HEK293 (cell line): ENCODE measurements at regions not wholly inside any gene's neighbourhood (a gene's known extent, or its start where the extent isn't known, plus 50 kb on each side); places are given as distances from the start of the nearest gene placed in this dataset.

Experiments
- CTCF ChIA-PET: fragments of 350-600 bp; formaldehyde crosslinking; extraction: SDS; loops from one replicate; lab custom pipeline; 2021; ENCODE audit warnings: antibody characterized with exemption; lab: Yijun Ruan, JAX
- POLR2A ChIA-PET: fragments of 300-600 bp; formaldehyde crosslinking; extraction: SDS; loops from one replicate; lab custom pipeline; 2020; ENCODE audit warnings: antibody characterized with exemption, inconsistent platforms; lab: Yijun Ruan, JAX
- H3K27ac ChIP-seq: fragments of 200-500 bp; sonication (Bioruptor generic); 2 replicates; pipeline ENCODE4 v1.5.1; 2014; ENCODE audit warnings: low read depth, low read length, control low read depth, inconsistent platforms; ENCODE audit errors: extremely low read depth
- H3K36me3 ChIP-seq, 2 experiments: fragments of 200-500 bp in 1 of 2; sonication (Bioruptor generic) in 1 of 2; 1 replicate in 1 of 2; 2 replicates in 1 of 2; pipeline ENCODE4 v1.5.1; 2014 to 2017; ENCODE audit warnings: inconsistent platforms in 2 of 2, low read length in 2 of 2; ENCODE audit not compliant: control insufficient read depth in 2 of 2, insufficient read depth in 1 of 2
- H3K4me1 ChIP-seq: fragments of 200-500 bp; sonication (Bioruptor generic); 2 replicates; pipeline ENCODE4 v1.5.1; 2014; ENCODE audit warnings: mild to moderate bottlenecking, low read length, inconsistent platforms; ENCODE audit not compliant: control insufficient read depth, insufficient read depth
- H3K4me3 ChIP-seq: 2 replicates; pipeline ENCODE4 v1.5.1; 2011; ENCODE audit warnings: low read depth, mild to moderate bottlenecking, control low read depth, low read length, moderate library complexity
- H3K9me3 ChIP-seq: fragments of 200-500 bp; sonication (Bioruptor generic); 2 replicates; pipeline ENCODE4 v1.5.1; 2014; ENCODE audit warnings: low read depth, low read length, inconsistent platforms; ENCODE audit not compliant: control insufficient read depth, insufficient read depth
- GFI1B ChIP-seq: fragments of 450-650 bp; formaldehyde crosslinking; IDR thresholded peaks from 2 replicates; pipeline ENCODE4 v1.5.1; 2016; ENCODE audit warnings: missing biosample characterization, missing genetic modification characterization
- IKZF3 ChIP-seq: fragments of 450-650 bp; IDR thresholded peaks from 2 replicates; pipeline ENCODE4 v1.5.0; 2018; ENCODE audit warnings: missing biosample characterization, mild to moderate bottlenecking, missing genetic modification characterization, moderate library complexity
- KLF10 ChIP-seq: fragments of 450-650 bp; IDR thresholded peaks from 2 replicates; pipeline ENCODE4 v1.5.1; 2018; ENCODE audit warnings: missing biosample characterization, mild to moderate bottlenecking, missing genetic modification characterization
- KLF7 ChIP-seq: fragments of 450-650 bp; formaldehyde crosslinking; IDR thresholded peaks from 2 replicates; pipeline ENCODE4 v1.5.1; 2016; ENCODE audit warnings: missing biosample characterization, missing genetic modification characterization, borderline replicate concordance
- PRDM1 ChIP-seq: fragments of 450-650 bp; formaldehyde crosslinking; IDR thresholded peaks from 2 replicates; pipeline ENCODE4; 2016; ENCODE audit warnings: missing biosample characterization, missing genetic modification characterization
- SP2 ChIP-seq: fragments of 450-650 bp; formaldehyde crosslinking; IDR thresholded peaks from 2 replicates; pipeline ENCODE4 v1.5.1; 2016; ENCODE audit warnings: missing biosample characterization, missing genetic modification characterization
- TCF7L2 ChIP-seq: IDR thresholded peaks from 2 replicates; pipeline ENCODE4 v1.6.1; 2011; ENCODE audit warnings: low read depth, mild to moderate bottlenecking, inconsistent platforms, low read length, moderate library complexity, borderline replicate concordance
- ZIC2 ChIP-seq: fragments of 450-650 bp; formaldehyde crosslinking; IDR thresholded peaks from 2 replicates; pipeline ENCODE4 v1.5.1; 2016; ENCODE audit warnings: missing biosample characterization, missing genetic modification characterization
- ZNF114 ChIP-seq: fragments of 450-650 bp; formaldehyde crosslinking; IDR thresholded peaks from 2 replicates; pipeline ENCODE4 v1.5.0; 2017; ENCODE audit warnings: missing biosample characterization, missing genetic modification characterization
- ZNF138 ChIP-seq: fragments of 450-650 bp; formaldehyde crosslinking; IDR thresholded peaks from 2 replicates; pipeline ENCODE4 v1.5.1; 2016; ENCODE audit warnings: missing biosample characterization, missing genetic modification characterization, borderline replicate concordance
- ZNF148 ChIP-seq: fragments of 450-650 bp; formaldehyde crosslinking; IDR thresholded peaks from 2 replicates; pipeline ENCODE4 v1.5.0; 2017; ENCODE audit warnings: missing biosample characterization, missing genetic modification characterization, borderline replicate concordance
- ZNF157 ChIP-seq: fragments of 450-650 bp; formaldehyde crosslinking; IDR thresholded peaks from 2 replicates; pipeline ENCODE4 v1.5.1; 2016; ENCODE audit warnings: missing biosample characterization, missing genetic modification characterization
- ZNF19 ChIP-seq: fragments of 450-650 bp; formaldehyde crosslinking; IDR thresholded peaks from 2 replicates; pipeline ENCODE4; 2016; ENCODE audit warnings: missing biosample characterization, missing genetic modification characterization, low read depth
- ZNF214 ChIP-seq: fragments of 450-650 bp; formaldehyde crosslinking; IDR thresholded peaks from 2 replicates; pipeline ENCODE4 v1.5.1; 2017; ENCODE audit warnings: missing biosample characterization, mild to moderate bottlenecking, missing genetic modification characterization, borderline replicate concordance
- ZNF23 ChIP-seq: fragments of 450-650 bp; formaldehyde crosslinking; IDR thresholded peaks from 2 replicates; pipeline ENCODE4 v1.5.1; 2016; ENCODE audit warnings: missing biosample characterization, missing genetic modification characterization, borderline replicate concordance
- ZNF335 ChIP-seq: fragments of 450-650 bp; formaldehyde crosslinking; conservative IDR thresholded peaks from 2 replicates; pipeline ENCODE4 v1.5.1; 2016; ENCODE audit warnings: missing biosample characterization, missing genetic modification characterization
- ZNF394 ChIP-seq: fragments of 450-650 bp; formaldehyde crosslinking; IDR thresholded peaks from 2 replicates; pipeline ENCODE4 v1.5.1; 2016; ENCODE audit warnings: missing biosample characterization, missing genetic modification characterization, mild to moderate bottlenecking, moderate library complexity, borderline replicate concordance
- ZNF514 ChIP-seq: fragments of 450-650 bp; formaldehyde crosslinking; IDR thresholded peaks from 2 replicates; pipeline ENCODE4 v1.5.1; 2016; ENCODE audit warnings: missing biosample characterization, missing genetic modification characterization
- ZNF530 ChIP-seq: fragments of 450-650 bp; formaldehyde crosslinking; IDR thresholded peaks from 2 replicates; pipeline ENCODE4 v1.5.1; 2016; ENCODE audit warnings: low read depth, missing biosample characterization, missing genetic modification characterization
- ZNF558 ChIP-seq: fragments of 450-650 bp; formaldehyde crosslinking; IDR thresholded peaks from 2 replicates; pipeline ENCODE4 v1.5.1; 2016; ENCODE audit warnings: missing biosample characterization, missing genetic modification characterization
- ZNF629 ChIP-seq: fragments of 450-650 bp; formaldehyde crosslinking; IDR thresholded peaks from 2 replicates; pipeline ENCODE4 v1.5.1; 2017; ENCODE audit warnings: missing biosample characterization, missing genetic modification characterization
- ZNF660 ChIP-seq: fragments of 450-650 bp; IDR thresholded peaks from 2 replicates; pipeline ENCODE4 v1.5.1; 2018; ENCODE audit warnings: missing biosample characterization, mild to moderate bottlenecking, missing genetic modification characterization
- ZNF664 ChIP-seq: fragments of 450-650 bp; formaldehyde crosslinking; IDR thresholded peaks from 2 replicates; pipeline ENCODE4 v1.5.1; 2016; ENCODE audit warnings: missing biosample characterization, missing genetic modification characterization
- ZNF677 ChIP-seq: fragments of 450-650 bp; IDR thresholded peaks from 2 replicates; pipeline ENCODE4 v1.5.0; 2018; ENCODE audit warnings: missing biosample characterization, mild to moderate bottlenecking, missing genetic modification characterization, moderate library complexity
- TF ChIP-seq, protein P1 (sequence below): fragments of 450-650 bp; formaldehyde crosslinking; IDR thresholded peaks from 2 replicates; pipeline ENCODE4 v1.5.1; 2016; ENCODE audit warnings: missing biosample characterization, missing genetic modification characterization

GRCh38 chr5:110812639-110813038 lies 73.8 kb downstream of the SLC25A46 start:
- Histone ChIP-seq H3K4me1 (no peaks in the 10 kb centered on the region), H3K4me3 (no peak overlapping the region), H3K36me3 (no peaks in the 10 kb centered on the region), H3K27ac (no peak overlapping the region), H3K9me3 (no peaks in the 10 kb centered on the region)
- POLR2A ChIA-PET = no interaction called here
- peak; percentile 95 for TF ChIP-seq ZNF558 (tag by site-specific recombination)
- no peak for TF ChIP-seq KLF10 (tag by site-specific recombination)
- TF ChIP-seq ZNF514 = no peak
- TF ChIP-seq ZNF664 (tag by site-specific recombination) = no peak
- no peak for TF ChIP-seq ZNF23 (tag by site-specific recombination)
- TF ChIP-seq ZNF148 (tag by site-specific recombination) = no peak
- TF ChIP-seq, all 188 proteins: peak for 1
- CTCF ChIA-PET = no interaction called here

GRCh38 chr5:110815916-110816605 lies 77.3 kb downstream of the SLC25A46 start:
- no peak for TF ChIP-seq ZNF214 (tag by site-specific recombination)
- no peak for TF ChIP-seq ZNF394
- no peak for TF ChIP-seq ZNF629 (tag by site-specific recombination)
- no peak for TF ChIP-seq ZNF677
- TF ChIP-seq KLF7 (tag by site-specific recombination) = no peak
- TF ChIP-seq GFI1B (tag by site-specific recombination) = no peak
- TF ChIP-seq SP2 (tag by site-specific recombination) = no peak
- TF ChIP-seq ZNF19 (tag by site-specific recombination) = no peak
- ChIA-PET POLR2A (no interaction called here), CTCF (no interaction called here)

DNA sequence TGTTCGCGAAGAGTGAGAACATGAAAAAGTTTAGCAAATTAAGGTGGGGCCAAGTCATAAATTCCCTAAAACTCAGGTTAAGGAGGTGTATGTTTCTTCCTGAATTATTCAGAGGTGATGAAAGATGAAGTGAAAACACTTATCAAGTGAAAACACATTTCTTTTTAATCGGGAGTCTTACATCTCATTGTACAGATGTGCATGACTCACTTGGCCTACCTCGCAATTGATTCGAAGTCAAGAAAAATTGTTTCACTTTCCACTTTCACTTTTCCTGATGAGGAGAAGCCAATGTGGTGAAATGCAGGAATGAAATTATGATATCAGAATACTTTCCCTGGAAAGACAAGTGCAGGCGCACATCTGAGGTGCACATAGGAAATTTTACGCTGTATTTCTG lies 78.7 kb downstream of the SLC25A46 start:
- POLR2A ChIA-PET = no interaction called here
- TF ChIP-seq ZNF138 (no peak), PRDM1 (tag by site-specific recombination) (peak; percentile 79)
- CTCF ChIA-PET = no interaction called here
- Histone ChIP-seq H3K36me3 (no peaks in the 10 kb centered on the region), H3K4me3 (no peak overlapping the region), H3K4me1 (no peaks in the 10 kb centered on the region), H3K27ac (no peak overlapping the region), H3K9me3 (no peaks in the 10 kb centered on the region)

More at GRCh38 chr5:110815916-110816605, 77.3 kb downstream of the SLC25A46 start:
- no peak overlapping the region for H3K27ac ChIP-seq
- no peaks in the 10 kb centered on the region for H3K36me3 ChIP-seq
- no peaks in the 10 kb centered on the region for H3K4me1 ChIP-seq
- no peaks in the 10 kb centered on the region for H3K9me3 ChIP-seq
- no peak overlapping the region for H3K4me3 ChIP-seq

DNA sequence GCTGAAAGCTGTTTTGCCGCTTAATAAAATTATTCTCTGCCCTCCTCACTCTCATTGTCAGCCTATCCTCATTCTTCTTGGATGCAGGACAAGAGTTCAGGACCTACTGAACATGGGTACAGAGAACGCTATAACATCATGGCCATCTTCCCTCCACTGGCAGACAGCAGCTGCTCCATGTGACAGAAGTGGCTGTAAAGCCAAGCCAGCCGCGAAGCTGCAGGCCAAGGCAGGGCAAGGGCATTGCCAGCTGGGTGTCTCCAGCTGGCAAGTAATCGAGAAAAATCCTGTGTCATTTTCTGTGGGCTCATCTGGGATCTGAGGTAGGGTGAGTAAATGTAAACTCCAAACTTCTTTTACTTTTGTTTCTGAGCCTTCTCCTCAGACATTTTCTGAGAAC lies 84.8 kb downstream of the SLC25A46 start:
- Histone ChIP-seq H3K4me3 (no peak overlapping the region), H3K27ac (no peak overlapping the region), H3K36me3 (no peaks in the 10 kb centered on the region), H3K4me1 (no peaks in the 10 kb centered on the region), H3K9me3 (no peaks in the 10 kb centered on the region)
- CTCF ChIA-PET = no interaction called here
- POLR2A ChIA-PET = no interaction called here
- TF ChIP-seq ZNF335 (tag by site-specific recombination) = no peak
- TF ChIP-seq ZNF114 (tag by site-specific recombination) = no peak
- TF ChIP-seq PRDM1 (tag by site-specific recombination) = no peak
- TF ChIP-seq ZNF660 (tag by site-specific recombination) = no peak
- TF ChIP-seq TCF7L2 = no peak
- TF ChIP-seq, protein P1, sequence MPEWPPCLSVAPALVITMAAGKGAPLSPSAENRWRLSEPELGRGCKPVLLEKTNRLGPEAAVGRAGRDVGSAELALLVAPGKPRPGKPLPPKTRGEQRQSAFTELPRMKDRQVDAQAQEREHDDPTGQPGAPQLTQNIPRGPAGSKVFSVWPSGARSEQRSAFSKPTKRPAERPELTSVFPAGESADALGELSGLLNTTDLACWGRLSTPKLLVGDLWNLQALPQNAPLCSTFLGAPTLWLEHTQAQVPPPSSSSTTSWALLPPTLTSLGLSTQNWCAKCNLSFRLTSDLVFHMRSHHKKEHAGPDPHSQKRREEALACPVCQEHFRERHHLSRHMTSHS (tag by site-specific recombination) = no peak
- no peak for TF ChIP-seq ZNF530 (tag by site-specific recombination)
- no peak for TF ChIP-seq IKZF3
- no peak for TF ChIP-seq ZNF157 (tag by site-specific recombination)
- TF ChIP-seq ZIC2 (tag by site-specific recombination) = no peak
